ENCODE measurements at regions not wholly inside any gene's neighbourhood (a gene's known extent, or its start where the extent isn't known, plus 50 kb on each side); places are given as distances from the start of the nearest gene placed in this dataset.
"Not testable (repeated sequence)": the region's sequence is repeated elsewhere in the genome, so short reads cannot be mapped to it uniquely, and the experiment has no call there.

GRCh38 chr6:81948196-81948595, 195.7 kb upstream of the TENT5A start:
- POLR2A ChIA-PET = not testable (repeated sequence)

GRCh38 chr6:81944661-81945060, 192.2 kb upstream of the TENT5A start:
- ChIA-PET POLR2A (no interaction called here), CTCF (no interaction called here)
- no peak overlapping the region for H3K4me3 ChIP-seq (ENCODE audit: low read depth, low read length)
- H3K36me3 ChIP-seq (ENCODE audit: control insufficient read depth in 2 of 2, insufficient read depth in 1 of 2, low read length in 2 of 2) = no peaks in the 10 kb centered on the region
- H3K4me1 ChIP-seq (ENCODE audit: control insufficient read depth, insufficient read depth, low read length) = no peaks in the 10 kb centered on the region
- H3K27ac ChIP-seq (ENCODE audit: extremely low read depth, low read depth, low read length) = no peak overlapping the region
- TF ChIP-seq ZNF274 (IDR thresholded peaks at IDR 0.05; ENCODE audit: low read length) (no peak), ZNF274 (tag by site-specific recombination; IDR thresholded peaks at IDR 0.05; ENCODE audit: borderline replicate concordance) (no peak), ZNF654 (tag by site-specific recombination; IDR thresholded peaks at IDR 0.05; ENCODE audit: low read depth) (no peak)
- no peaks in the 10 kb centered on the region for H3K9me3 ChIP-seq (ENCODE audit: control insufficient read depth, insufficient read depth, low read depth, low read length)

More at GRCh38 chr6:81948196-81948595, 195.7 kb upstream of the TENT5A start:
- H3K27ac ChIP-seq (ENCODE audit: extremely low read depth, low read depth, low read length); H3K4me1 ChIP-seq (ENCODE audit: control insufficient read depth, insufficient read depth, low read length); H3K4me3 ChIP-seq (ENCODE audit: low read depth, low read length); H3K36me3 ChIP-seq (ENCODE audit: control insufficient read depth in 2 of 2, insufficient read depth in 1 of 2, low read length in 2 of 2); CTCF ChIA-PET; H3K9me3 ChIP-seq (ENCODE audit: control insufficient read depth, insufficient read depth, low read depth, low read length): not testable (repeated sequence)
- TF ChIP-seq PRDM1 (tag by site-specific recombination; IDR thresholded peaks at IDR 0.05) = peak; percentile 100

- H3K4me1 ChIP-seq (ENCODE audit: control insufficient read depth, insufficient read depth, low read length); POLR2A ChIA-PET; H3K9me3 ChIP-seq (ENCODE audit: control insufficient read depth, insufficient read depth, low read depth, low read length); CTCF ChIA-PET; H3K4me3 ChIP-seq (ENCODE audit: low read depth, low read length); H3K27ac ChIP-seq (ENCODE audit: extremely low read depth, low read depth, low read length); H3K36me3 ChIP-seq (ENCODE audit: control insufficient read depth in 2 of 2, insufficient read depth in 1 of 2, low read length in 2 of 2): not testable (repeated sequence)
- TF ChIP-seq ZNF146 (tag by site-specific recombination; IDR thresholded peaks at IDR 0.05) = peak; percentile 86
- TF ChIP-seq, protein P1, sequence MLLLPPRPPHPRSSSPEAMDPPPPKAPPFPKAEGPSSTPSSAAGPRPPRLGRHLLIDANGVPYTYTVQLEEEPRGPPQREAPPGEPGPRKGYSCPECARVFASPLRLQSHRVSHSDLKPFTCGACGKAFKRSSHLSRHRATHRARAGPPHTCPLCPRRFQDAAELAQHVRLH (tag by site-specific recombination; IDR thresholded peaks at IDR 0.05) = peak; percentile 58; the same call in 1 of the 2 replicates
These were observed 190.4 kb upstream of the TENT5A start for GRCh38 chr6:81942842-81943241.

- CTCF ChIA-PET = no interaction called here
- H3K4me3 ChIP-seq (ENCODE audit: low read depth, low read length) = no peak overlapping the region
- POLR2A ChIA-PET = interaction anchor here (1.3 kb wide), 1 partner anchor 12 kb away, joined by 3 read pairs; no protein-coding TSS in a partner anchor
- TF ChIP-seq ZNF701 (tag by site-specific recombination; IDR thresholded peaks at IDR 0.05) (no peak), ZNF645 (tag by site-specific recombination; IDR thresholded peaks at IDR 0.05) (no peak), ZNF501 (tag by site-specific recombination; IDR thresholded peaks at IDR 0.05) (no peak), KLF1 (tag by site-specific recombination; IDR thresholded peaks at IDR 0.05) (no peak), ZNF521 (tag by site-specific recombination; IDR thresholded peaks at IDR 0.05) (no peak), ZBTB21 (tag by site-specific recombination; IDR thresholded peaks at IDR 0.05) (no peak), OSR2 (tag by site-specific recombination; IDR thresholded peaks at IDR 0.05) (no peak), ZNF530 (tag by site-specific recombination; IDR thresholded peaks at IDR 0.05; ENCODE audit: low read depth) (no peak), ZBTB49 (tag by site-specific recombination; IDR thresholded peaks at IDR 0.05; ENCODE audit: low read depth) (no peak), ZNF423 (tag by site-specific recombination; IDR thresholded peaks at IDR 0.05) (no peak)
- H3K4me1 ChIP-seq (ENCODE audit: control insufficient read depth, insufficient read depth, low read length) = no peaks in the 10 kb centered on the region
- no peak overlapping the region for H3K27ac ChIP-seq (ENCODE audit: extremely low read depth, low read depth, low read length)
- H3K36me3 ChIP-seq (ENCODE audit: control insufficient read depth in 2 of 2, insufficient read depth in 1 of 2, low read length in 2 of 2) = no peaks in the 10 kb centered on the region
- no peaks in the 10 kb centered on the region for H3K9me3 ChIP-seq (ENCODE audit: control insufficient read depth, insufficient read depth, low read depth, low read length)
These were observed 189.5 kb upstream of the TENT5A start for GRCh38 chr6:81942067-81942370.

All from HEK293 (cell line).